ENCODE measurements at regions not wholly inside any gene's neighbourhood (a gene's known extent, or its start where the extent isn't known, plus 50 kb on each side); places are given as distances from the start of the nearest gene placed in this dataset.

DNA sequence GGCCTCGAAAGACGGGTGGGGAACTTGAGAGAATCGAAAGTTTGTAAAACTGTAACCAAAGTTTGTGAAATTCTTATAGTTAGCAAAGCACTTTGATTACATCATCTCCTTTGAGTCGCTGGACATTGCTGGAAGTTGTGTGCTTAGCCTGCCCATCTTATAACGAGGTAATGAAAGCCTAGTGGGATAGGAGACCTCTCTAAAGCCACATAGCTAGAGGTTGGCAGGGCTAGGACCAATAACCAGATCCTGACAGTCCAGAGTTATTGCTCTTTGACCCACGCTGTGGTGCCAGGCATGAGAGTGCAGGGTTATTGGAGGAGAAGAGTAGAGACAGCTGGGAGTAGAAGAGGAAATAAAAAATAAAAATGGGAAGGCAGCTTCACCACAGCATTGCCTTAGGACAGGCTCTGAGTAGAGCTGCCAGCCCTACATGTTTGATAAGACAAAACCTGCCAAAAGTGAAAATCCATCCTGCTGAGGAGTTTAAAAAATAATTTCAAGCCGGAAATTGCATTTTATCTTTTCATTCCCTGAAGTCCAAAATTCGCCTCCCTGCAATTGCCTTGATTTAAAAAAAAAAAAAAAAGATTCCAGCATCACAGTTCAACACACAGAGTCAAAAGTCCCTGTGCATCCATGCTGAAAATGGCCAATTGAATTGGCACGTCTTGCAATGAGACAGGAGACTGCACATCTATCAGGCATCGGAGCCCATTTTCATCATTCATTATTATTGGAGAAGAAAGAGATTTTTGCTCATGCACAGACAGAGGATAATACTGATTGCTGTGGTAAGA is 225.5 kb upstream of the POU2AF2 start:
- DNase-seq, result no peak

DNA sequence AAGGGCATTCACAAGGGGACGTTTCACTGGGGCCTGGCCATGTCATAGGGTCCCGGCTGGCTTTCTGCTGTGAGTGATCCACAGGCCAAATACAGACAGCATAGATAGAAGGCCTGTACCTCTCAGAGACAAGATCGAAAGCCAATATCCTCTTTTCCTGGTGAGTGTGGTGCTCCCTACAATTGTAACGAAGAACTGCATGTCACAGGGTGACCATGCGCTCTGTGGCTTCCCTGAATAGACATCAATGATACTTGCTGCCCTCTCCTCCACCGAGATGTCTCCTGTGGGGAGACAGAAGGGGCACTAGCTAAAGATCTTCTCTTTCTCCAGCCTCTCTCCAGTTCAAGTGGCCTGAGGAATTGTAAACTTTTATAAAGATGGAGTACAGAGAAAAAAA is 226.1 kb upstream of the POU2AF2 start:
- no peak for DNase-seq

DNA sequence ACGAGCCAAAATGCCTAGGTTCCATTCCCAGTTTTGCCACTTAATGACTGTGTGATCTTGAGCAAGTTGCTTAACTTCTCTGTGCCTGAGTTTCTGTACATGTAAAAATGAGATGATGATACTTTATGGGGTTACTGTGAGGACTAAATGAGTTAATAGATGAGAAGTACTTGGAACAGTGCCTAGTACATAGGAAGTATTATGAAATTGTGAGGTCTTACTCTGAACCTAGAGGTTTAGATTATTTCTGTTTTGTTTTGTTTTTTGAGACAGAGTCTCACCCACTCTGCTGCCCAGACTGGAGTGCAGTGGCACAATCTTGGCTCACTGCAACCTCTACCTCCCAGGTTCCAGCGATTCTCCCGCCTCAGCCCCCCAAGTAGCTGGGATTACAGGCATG is 227.0 kb upstream of the POU2AF2 start:
- no peak for DNase-seq

DNA sequence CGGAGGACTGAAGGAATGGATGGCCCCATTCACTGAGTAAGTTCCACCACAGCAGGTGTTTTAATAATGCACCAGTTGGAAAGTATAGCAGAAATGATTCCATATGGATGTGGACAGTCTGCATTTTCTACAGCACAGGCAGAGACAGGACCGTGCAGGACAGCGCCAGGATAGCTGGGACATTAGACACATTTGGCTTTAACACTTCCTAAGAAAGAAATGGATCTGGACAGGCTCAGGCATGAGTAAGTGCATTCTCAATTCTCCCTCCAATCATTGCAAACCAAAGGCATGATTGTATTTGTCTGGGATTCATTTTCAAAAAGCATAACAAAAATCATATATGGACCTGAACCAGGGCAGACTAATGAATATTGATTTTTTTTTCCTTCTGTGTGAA is 233.0 kb upstream of the POU2AF2 start:
- no peak for DNase-seq

DNA sequence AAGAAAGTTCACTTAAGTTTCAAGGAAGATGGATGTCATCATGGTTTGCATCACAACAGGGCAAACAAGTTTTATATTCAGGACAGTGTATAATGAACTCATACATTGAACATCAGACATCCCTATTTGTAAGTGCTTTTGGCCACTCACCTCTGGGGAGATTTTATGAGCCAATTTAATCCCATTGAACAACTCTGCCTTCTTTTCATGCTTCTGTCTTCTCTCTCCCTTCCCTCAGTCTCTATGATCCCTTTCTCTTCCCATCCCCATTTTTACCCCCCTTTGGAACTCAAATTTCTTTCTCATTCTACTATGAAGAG is 234.3 kb upstream of the POU2AF2 start:
- no peak for DNase-seq

DNA sequence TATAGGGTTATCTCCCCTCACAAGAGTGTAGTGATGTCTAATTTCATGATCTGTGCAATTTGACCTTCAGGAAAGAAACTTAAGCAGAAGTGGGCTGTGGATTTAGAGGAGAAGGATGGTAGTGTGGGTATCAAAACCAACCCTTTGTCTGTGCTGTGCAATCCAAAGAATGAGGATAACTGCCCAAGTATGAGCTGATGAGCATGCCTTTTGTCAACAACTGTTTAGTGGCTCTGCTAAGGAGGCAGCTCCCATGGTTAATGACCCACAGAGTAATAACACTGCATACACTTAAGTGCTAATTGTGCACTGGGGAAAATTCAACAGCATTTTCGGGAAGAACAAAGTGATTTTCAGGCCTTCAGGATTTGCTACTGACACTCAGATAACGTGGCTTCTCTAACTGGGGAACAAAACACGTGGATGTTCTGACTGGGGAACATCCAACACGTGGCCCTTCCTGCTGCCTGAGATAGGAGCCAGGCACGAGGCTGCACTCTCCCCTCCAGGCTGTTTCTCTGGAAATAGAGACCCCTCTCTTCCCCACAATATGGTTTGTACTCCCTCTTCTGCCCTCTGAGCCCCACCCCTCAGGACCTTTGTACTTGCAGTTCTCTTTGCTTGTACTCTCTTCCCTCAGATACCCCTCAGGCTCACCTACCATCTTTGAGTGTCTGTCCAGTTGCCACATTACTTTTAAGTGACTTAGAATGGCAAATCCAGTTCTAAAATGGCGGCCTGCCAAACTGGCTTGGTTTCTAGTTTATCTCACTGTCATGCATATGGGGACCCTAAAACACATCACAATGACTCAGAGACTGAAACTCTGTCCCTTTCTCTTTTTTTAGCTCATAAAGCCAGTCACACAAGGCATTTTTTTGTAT is 234.9 kb upstream of the POU2AF2 start:
- DNase-seq, result peak in 1 of 3 experiments; percentile 8

DNA sequence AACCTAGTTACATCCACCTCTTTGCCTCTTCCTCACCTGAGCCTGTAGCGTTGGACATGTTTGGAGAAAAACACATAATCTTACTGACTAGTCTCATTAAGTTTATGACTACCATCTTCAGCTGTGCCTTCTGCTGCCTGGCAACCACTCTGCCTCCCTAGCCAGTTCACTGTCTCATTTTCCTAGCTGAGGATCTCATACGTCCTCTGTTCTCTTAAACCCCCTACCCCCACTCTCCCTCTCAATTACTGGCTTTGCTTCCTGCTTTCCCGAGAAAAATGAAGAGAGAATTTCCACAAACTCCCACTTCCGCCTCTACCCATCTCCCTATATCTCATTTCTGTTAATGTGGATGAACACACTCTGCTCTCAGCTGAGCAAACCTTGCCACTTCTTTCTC is 239.3 kb upstream of the POU2AF2 start:
- peak in 2 of 3 experiments; percentile 21 to 50 for DNase-seq

DNA sequence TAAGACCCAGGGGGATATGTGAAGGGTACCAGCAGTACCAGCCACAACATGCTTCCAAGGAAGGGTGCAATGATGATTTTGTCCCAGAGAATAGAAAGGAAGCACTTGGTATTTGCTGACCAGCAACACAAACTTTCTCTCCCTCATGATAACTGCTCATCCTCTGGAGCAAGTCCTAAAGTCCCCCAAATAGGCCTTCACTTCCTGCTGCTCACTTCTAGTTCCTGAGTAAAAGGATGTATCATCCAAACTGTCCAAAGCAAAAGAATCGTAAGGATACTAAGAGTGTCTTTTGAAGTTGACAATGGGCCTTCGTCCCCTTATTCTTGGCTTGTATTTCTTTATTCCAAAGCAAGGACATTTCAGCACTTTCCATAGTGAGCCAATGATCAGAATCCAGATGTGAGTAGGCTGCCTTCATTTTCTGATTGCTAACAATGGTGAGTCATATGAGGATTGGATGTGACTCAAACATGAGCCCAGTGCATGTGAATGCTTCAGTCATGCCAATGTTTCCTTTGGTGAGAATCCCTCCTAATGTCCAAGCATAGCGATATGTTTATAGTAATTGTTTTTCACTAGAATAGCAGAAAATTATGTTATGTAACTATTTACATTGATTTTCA is 243.4 kb upstream of the POU2AF2 start:
- no peak for DNase-seq

DNA sequence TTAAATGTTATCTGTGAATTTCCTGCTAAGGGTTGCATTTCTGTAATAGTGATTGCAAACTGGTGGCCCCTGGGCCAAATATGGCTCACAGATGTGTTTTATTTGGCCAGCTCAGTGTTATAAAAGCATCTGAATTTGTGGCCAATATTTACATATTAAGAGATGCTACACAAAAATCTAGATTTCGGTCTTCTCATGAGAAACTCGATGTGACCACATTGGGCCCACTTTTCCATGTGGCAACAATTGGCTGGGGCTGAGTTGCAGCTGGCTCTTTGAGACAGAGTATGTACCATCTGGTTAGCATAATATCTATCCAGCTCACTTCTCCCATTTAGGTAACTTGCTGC is 244.5 kb upstream of the POU2AF2 start:
- no peak for DNase-seq

DNA sequence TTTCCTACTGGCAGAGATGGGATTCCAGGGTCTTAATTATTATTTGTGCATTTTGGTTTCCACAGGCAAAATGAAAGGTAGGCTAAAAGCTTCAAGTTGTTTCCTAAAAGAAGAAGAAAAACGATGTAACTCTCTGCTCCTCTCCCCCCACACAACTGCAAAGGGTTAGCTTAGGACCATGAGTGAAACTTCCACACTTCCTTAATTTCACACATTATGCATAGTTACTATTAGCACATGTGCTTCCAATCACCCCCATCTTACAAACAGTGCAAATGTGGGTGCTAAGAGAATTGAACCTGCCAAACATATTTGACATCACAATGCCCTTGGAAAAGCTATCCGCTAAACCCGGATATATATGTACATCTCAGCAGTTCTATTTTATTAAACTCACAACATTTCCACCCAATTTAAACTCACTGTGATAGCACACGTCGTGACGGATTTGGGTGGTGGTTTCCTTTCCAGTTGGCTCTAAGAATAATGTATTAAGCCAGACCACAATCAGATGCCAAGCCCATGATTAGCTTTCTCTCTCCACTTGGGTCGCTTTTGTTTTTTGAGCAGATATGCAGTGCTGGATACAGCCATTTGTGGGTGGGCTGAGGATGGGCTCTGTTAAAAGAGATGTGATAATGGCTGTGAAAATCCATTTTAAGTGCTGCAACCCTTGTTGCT is 245.0 kb upstream of the POU2AF2 start:
- no peak for DNase-seq

DNA sequence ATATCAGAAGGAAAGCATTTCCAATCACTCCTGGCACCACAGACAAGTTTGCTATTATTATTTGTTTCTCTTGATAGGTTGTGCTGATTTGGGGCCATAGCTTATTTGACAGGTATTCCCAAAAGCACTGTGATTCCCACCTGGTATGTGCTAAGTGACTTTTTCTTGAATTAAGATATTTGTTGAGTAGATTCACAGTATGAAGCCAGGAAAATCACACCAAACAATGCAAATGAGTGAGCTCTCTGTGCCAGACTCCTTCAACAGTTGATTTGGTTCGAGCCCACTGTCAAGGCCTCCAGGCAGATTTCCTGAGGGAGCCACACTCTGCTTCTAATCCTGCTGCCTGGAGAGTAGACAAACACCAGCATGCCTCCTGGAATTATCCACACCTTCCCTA is 253.0 kb upstream of the POU2AF2 start:
- no peak for DNase-seq

DNA sequence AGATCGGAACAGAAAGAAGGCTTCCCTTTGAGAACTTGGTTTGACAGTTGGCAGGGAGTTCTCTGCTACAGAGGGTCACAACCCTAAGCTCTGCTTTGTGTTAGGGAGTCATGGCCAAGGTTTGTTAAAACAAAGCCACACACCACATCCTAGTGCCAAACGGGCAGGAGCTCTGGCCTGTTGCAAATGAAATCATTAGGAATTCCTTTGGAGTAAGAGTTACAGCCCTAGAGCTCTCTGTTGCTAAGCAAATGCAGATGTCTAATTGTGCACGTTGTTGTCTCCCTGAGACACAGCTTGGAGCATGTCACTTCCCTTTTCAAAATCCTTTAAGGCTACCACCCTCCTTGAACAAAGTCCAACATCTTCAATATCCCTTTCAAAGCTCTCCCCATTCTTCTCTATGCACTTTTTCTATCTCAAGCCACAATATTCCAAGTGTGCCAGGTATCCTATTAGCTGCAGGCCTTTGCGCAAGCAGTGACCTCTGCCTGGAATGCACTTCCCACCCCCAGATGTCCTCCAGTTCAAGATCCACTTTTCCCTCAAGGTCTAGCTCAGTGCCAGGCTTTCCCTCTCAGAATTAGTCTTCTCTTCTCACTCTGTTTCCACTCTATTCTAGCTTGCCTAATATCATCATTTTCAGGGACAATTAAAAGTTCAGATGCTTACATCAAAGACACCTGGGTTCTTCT is 253.7 kb upstream of the POU2AF2 start:
- no peak for DNase-seq

DNA sequence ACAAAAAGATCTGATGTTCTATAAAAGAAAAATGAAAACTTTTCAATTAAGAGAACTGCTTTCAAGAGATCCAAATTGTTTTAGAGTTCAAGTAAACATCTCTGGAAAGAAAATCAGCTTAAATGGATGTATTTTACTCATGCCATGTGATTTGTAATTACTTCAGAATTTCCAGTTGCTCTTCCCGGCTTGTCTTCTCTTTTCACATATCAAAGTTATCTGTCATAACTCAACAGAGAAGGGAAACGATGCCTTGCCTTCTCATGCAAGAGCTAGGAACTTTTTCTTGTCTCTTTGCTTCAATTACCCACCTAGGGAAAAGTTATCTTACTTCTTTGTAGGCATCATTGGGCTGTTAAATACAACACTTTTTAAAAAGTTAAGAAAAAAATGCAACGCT is 255.2 kb upstream of the POU2AF2 start:
- no peak for DNase-seq

DNA sequence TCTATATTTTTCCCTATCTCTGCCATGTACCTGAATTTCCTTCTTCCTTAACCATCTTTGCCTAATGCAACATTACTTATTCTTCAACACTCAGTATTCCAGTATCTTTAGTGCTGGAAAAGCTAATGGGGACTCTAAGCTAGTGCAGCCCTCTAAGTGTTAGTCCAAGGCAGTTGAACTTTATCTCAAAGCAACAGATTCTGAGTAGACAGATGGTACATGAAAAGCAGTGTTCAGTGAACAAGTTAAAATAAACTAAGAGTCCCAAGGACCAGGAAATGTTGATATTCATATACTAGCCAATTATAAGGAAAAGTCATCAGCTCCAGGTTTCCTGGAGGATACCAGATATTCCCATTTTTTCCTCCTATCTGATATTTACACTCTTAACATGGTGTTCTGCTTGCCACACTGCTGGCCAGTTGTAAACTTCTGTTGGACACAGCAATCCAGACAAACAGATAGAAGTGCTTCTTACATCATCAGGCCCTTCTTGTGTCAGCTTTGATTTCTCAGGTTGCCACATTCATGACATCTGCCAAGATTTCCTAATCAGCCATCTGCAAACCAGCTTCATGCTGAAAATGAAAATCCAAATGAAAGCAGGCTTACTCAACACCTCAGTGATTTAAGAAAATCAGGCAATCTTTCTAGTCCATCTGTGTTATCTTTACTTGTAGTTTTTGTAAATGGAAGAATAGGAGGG is 255.9 kb upstream of the POU2AF2 start:
- DNase-seq, result no peak

DNA sequence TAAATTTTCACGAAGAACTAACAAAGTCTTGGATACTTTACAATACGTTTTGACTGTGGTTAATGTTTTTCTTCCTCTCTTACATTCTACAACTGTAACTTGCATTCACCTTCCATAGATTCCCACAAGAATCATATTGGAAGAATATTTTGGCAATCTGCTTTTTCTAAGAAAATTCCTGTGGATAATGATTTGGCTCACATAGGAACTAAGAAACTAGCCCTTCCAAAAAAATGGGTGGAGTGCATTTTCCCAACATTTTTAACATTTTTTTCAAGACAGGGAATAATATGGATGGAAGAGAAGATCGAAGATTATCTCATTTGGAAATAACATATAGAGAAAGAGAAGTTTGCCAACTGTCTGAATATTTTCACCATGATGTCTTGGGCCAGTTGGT is 256.9 kb upstream of the POU2AF2 start:
- DNase-seq, result no peak

DNA sequence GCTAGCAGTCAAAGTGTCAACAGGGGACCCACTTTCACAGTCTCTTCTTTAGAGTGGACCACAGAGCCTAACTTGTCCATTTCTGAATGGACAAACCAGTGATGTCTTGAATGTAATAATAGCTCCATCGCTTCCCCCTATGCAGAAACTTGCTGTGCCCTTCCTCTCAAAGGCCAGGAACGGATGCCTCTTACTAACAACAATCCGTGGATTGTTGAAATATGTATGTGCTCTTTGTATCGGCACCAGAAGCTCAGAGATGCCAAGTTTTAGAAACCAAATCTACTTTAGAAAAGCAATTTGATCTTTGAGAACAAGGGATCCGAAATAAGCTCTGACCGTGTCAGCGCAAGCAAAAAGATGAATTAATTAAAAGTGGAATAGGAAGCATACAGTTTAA is 259.5 kb upstream of the POU2AF2 start:
- DNase-seq, result no peak

DNA sequence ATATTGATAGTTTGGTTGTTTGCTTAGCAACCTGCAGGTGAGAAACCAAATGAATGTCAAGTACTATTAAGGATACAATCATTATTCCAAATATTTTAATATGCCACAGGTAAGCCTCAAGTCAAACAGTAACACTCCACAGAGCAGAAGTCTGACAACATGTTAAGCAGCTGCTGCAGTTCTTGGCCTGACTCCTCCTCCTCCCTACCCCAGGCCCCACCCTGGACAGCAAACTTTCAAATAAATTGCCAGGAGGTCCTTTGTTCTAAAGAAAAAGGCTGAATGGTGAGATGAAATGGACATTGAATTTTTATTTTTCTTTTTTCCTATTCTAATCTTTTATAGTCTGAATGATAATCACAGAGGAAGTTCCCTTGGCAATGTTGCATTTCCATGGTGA is 260.0 kb upstream of the POU2AF2 start:
- DNase-seq, result peak in 1 of 3 experiments; percentile 23

DNA sequence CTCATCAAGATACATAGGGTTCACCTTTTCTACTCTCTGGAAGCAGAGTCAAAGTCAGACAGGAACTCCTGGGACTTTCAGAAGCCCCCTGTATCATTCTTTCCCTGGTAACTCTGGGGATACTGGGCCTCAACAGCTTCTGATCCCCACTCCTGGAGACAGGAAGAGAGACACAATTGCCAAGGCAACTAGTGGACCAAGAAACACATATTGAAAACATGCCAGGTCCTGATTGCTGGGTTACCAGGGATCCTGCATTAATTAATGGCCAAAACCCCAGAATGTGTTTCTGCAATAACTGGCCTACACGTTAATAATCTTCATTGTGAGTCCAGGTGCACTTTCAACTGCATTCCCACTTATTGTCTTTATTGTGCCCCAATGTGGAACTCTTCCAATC is 260.8 kb upstream of the POU2AF2 start:
- peak in 1 of 3 experiments; percentile 17 for DNase-seq

DNA sequence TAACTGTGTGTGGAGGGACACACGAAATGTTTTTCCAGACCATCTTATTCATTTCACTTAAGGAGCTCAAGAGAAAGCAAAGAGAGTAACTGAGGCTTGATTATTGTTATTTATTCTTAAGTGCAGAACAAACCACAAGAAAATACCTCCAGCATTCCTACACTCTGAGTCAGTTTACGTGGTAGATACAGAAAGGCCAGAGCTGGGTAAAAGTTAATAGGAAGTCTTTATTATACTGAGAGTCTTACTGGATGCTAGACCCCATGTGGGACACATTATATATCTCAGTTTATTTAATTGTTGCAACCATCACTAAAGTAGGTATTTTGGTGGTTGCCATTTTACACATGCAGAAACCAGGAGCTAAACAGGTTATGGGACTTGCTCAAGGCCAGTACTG is 261.4 kb upstream of the POU2AF2 start:
- no peak for DNase-seq

DNA sequence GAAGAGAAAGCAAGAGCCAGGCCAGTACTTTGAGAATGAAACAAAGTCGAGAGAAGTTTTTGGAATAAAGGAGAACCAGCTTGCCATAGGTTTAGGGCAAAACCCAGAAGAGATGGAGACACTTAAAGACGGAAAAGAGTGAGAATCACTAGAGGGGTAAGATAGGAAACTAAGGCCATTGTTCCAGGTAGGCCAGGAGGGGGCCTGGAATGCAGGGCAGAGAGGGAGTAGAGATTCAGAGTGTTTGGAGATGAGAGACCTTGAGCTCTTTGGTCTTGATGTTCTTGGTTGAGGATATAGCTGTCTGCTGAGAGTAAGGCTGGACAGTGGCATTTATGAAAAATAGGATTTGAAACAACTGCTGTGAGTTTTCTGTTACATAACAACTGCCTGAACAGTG is 263.3 kb upstream of the POU2AF2 start:
- no peak for DNase-seq

DNA sequence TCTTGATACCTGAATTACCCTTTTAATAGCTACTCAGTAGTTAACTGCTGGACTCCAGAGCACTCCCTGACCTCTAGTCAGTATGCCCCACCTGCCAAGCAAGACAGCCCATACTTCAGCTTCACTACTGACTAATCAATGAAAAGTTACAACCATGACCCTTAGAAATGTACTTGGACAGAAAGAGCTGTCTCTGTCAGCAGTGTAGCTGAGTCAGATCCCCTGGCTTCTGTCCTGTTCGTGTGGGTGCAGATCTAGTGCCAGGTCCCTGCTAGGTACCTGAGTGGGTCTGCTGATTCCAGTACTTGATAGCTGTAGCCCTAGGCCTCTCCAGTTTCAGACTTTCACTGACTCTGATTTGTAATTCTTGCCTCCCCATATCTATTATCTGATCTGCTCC is 265.8 kb upstream of the POU2AF2 start:
- DNase-seq, result no peak

DNA sequence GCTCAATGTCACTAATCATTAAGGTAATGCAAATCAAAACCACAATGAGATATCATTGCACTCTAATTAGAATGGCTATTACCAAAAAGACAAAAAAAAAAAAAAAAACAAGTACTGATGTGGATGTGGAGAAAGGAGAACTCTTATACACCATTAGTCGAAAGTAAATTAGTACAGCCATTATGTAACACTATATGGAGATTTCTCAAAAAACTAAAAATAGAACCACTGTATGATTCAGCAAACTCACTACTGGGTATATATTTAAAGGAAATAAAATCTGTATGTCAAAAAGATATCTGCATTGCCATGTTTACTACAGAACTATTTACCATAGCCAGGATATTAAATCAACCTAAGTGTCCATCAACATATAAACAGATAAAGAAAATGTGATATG is 265.4 kb upstream of the ARHGAP20 start:
- no peak for DNase-seq

Data from NCI-H1417 (cell line).